Testis (tissue), 2 donors: ENCODE measurements at regions not wholly inside any gene's neighbourhood (a gene's known extent, or its start where the extent isn't known, plus 50 kb on each side); places are given as distances from the start of the nearest gene placed in this dataset.

Experiments used
- DNase-seq: peaks from one replicate; pipeline ENCODE4 v3.0.0-alpha.2; 2019
- H3K27ac ChIP-seq, 2 donors: fragments of 200-600 bp; sonication (generic); one replicate each; pipeline ENCODE4 v1.5.1; 2019
- H3K27me3 ChIP-seq: fragments of 200-600 bp; sonication (generic); one replicate; pipeline ENCODE4 v1.5.1; 2019
- H3K36me3 ChIP-seq: fragments of 200-600 bp; sonication (generic); one replicate; pipeline ENCODE4 v1.5.1; 2017; ENCODE audit warnings: low read depth; ENCODE audit errors: missing control alignments
- H3K4me1 ChIP-seq: fragments of 200-600 bp; sonication (generic); one replicate; pipeline ENCODE4 v1.5.1; 2019
- H3K4me3 ChIP-seq, 2 donors: fragments of 200-600 bp; sonication (generic); one replicate each; pipeline ENCODE4 v1.5.1; 2017 to 2019
- H3K9me3 ChIP-seq: fragments of 200-600 bp; sonication (generic); one replicate; pipeline ENCODE4 v1.5.1; 2017
- POLR2A ChIP-seq: fragments of 450-650 bp; IDR thresholded peaks from one replicate; pipeline ENCODE4 v1.6.1; 2017; ENCODE audit warnings: antibody characterized with exemption, mild to moderate bottlenecking, moderate library complexity
- WGBS, 2 donors: methylation state at CpG; one replicate each; pipeline ENCODE4 v1.1.5; 2018; 5-methylcytosine and 5-hydroxymethylcytosine counted together
- intact Hi-C: fragments of 100-400 bp; cut with DNase I; formaldehyde crosslinking; loops from one replicate; pipeline ENCODE4 v1.15.1; 2023; ENCODE audit warnings: low total_unique reads
- TF ChIP-seq, protein P1 (sequence below), 3 experiments: fragments of 450-650 bp in 2 of 3; fragments of 200-600 bp in 1 of 3; sonication (generic) in 1 of 3; IDR thresholded peaks; one replicate each; pipeline ENCODE4 v1.5.1; 2016 to 2019; ENCODE audit warnings: antibody characterized with exemption in 3 of 3, mild to moderate bottlenecking in 2 of 3, moderate library complexity in 1 of 3

DNA sequence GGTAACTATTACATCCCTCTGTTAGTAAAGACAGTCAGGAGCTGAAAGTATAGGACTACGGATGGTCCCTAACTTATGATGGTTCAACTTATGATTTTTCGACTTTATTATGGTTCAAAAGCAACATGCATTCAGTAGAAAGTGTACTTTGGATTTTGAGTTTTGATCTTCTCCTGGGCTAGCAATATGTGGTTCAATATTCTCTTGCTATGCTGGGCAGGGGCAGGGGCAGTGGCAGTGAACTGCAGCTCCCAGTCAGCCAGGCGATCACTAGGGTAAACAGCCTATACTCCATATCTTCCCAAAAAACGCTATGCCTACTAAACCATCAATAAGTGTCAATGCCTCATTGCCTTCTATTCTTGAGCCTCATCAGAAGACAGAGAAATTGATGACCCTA, 292.7 kb downstream of the EMP1 start:
- Histone ChIP-seq H3K36me3 (no peaks in the 10 kb centered on the region), H3K27me3 (no peaks in the 10 kb centered on the region), H3K9me3 (no peaks in the 10 kb centered on the region), H3K4me3 (no peak overlapping the region), H3K4me1 (no peaks in the 10 kb centered on the region), H3K27ac (no peak overlapping the region)
- TF ChIP-seq, protein P1, sequence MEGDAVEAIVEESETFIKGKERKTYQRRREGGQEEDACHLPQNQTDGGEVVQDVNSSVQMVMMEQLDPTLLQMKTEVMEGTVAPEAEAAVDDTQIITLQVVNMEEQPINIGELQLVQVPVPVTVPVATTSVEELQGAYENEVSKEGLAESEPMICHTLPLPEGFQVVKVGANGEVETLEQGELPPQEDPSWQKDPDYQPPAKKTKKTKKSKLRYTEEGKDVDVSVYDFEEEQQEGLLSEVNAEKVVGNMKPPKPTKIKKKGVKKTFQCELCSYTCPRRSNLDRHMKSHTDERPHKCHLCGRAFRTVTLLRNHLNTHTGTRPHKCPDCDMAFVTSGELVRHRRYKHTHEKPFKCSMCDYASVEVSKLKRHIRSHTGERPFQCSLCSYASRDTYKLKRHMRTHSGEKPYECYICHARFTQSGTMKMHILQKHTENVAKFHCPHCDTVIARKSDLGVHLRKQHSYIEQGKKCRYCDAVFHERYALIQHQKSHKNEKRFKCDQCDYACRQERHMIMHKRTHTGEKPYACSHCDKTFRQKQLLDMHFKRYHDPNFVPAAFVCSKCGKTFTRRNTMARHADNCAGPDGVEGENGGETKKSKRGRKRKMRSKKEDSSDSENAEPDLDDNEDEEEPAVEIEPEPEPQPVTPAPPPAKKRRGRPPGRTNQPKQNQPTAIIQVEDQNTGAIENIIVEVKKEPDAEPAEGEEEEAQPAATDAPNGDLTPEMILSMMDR (IDR thresholded peaks at IDR 0.05): no peak
- TF ChIP-seq POLR2A: no peak
- no peak for DNase-seq
- WGBS, 2 donors: 93 to 95% methylated on average over 4 of the region's 4 CpGs
- intact Hi-C loops: no loop called here

DNA sequence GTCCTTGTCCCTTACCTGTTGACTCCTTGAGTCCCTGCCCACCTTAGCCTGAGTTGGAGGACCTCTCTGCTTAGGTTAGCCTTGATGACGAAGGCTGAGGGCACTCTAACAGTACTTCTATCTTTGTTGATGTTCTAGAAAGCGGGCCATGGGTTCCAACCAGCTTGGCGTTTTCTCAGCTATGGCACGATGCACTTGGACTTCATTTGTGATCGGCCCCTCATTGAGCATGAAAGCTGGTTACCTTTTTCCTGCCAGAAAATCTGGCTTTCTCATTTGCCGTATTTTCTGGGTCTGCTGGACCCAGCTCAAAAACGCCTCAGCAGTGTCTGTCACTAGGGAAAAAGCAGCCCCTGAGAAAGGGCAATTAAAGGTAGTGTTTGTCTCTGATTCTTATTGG, 290.8 kb downstream of the EMP1 start:
- no peak for DNase-seq
- WGBS, 2 donors: 93 to 94% methylated on average over 5 to 7 of the region's 7 CpGs
- TF ChIP-seq, protein P1 (IDR thresholded peaks at IDR 0.05): no peak
- no peak for TF ChIP-seq POLR2A
- Histone ChIP-seq H3K9me3 (no peaks in the 10 kb centered on the region), H3K27ac (no peak overlapping the region), H3K4me3 (no peak overlapping the region), H3K4me1 (no peaks in the 10 kb centered on the region), H3K27me3 (no peaks in the 10 kb centered on the region), H3K36me3 (no peaks in the 10 kb centered on the region)
- intact Hi-C loops: no loop called here

DNA sequence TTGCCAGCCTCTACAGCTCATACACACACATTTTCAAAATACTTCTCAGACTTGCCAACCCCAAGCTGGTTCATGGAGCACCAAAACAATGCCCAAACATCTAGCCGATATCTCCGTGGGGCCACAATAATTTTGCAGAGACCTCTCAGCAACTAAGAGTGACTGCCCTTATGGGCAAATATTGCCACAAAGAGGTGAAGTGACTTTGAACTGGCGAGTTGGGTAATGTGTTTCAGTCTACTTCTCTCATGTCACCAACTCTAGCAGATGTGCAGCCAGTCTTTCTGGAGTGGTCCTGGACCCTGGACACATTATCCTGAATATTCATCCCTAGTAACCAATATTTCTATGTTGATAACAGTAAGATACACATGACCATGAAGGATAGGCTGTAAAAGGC, 290.3 kb downstream of the EMP1 start:
- 92 to 94% methylated on average over 3 of the region's 3 CpGs for WGBS, 2 donors
- no peak for DNase-seq

DNA sequence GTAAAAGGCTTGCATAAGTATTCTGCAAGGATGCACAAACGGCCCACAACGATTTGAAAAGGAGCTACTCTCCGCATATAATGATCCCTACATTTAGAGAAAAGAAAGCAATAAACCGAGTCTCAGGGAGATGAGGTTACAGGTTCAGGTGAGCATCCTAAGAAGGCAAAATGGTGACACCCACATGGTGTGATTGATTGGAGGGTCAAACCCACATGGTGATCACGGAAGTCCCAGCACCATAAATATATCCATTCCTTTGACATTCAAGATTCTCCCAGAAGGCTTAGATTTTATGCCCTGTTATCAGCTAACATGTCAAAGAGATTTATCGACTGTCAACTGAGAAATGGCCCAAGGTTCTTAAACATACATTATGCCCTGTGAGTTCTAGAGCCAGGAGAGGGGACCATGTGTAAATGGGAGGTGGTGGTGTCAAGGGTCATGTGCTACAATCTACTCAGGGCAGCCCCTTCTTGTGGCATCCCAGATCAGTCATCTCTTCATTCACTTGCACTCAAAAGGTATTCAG, 282.2 kb downstream of the EMP1 start:
- 76 to 81% methylated on average over 6 of the region's 6 CpGs for WGBS, 2 donors
- H3K4me3 ChIP-seq: no peak overlapping the region
- no peak overlapping the region for H3K27ac ChIP-seq
- TF ChIP-seq POLR2A: no peak
- TF ChIP-seq, protein P1 (IDR thresholded peaks at IDR 0.05): no peak
- H3K9me3 ChIP-seq: no peaks in the 10 kb centered on the region
- no peaks in the 10 kb centered on the region for H3K27me3 ChIP-seq
- H3K4me1 ChIP-seq: no peaks in the 10 kb centered on the region
- H3K36me3 ChIP-seq: no peaks in the 10 kb centered on the region
- no peak for DNase-seq
- intact Hi-C loops: no loop called here

More for the DNA sequence above, 290.3 kb downstream of the EMP1 start:
- Histone ChIP-seq H3K27ac (no peak overlapping the region), H3K4me3 (no peak overlapping the region), H3K9me3 (no peaks in the 10 kb centered on the region), H3K36me3 (no peaks in the 10 kb centered on the region), H3K27me3 (no peaks in the 10 kb centered on the region), H3K4me1 (no peaks in the 10 kb centered on the region)
- intact Hi-C loops: no loop called here
- TF ChIP-seq POLR2A: no peak
- TF ChIP-seq, protein P1 (IDR thresholded peaks at IDR 0.05): no peak

DNA sequence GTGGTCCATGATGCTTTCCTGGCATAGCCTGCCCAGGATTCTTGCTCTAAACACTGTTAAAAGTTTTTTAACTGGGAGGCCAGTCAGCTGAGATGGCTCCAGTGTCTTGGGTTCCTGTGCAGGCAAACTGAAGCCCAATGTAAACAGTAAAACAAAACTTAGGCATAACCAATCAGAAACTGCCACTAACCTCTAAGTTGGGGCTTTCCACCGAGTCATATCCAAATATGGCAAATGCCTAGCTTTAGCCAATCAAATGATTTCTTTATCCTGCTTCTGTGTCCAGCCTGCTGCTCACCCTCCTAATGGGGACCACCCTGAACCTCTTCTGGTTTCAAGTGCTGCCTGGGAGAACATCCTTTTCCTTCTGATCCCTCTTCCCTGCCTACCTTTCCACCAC, 277.9 kb downstream of the EMP1 start:
- intact Hi-C loops: no loop called here
- no peaks in the 10 kb centered on the region for H3K36me3 ChIP-seq
- no peak for DNase-seq
- H3K4me1 ChIP-seq: no peaks in the 10 kb centered on the region
- TF ChIP-seq POLR2A: no peak
- no peaks in the 10 kb centered on the region for H3K27me3 ChIP-seq
- H3K27ac ChIP-seq: no peak overlapping the region
- H3K9me3 ChIP-seq: no peaks in the 10 kb centered on the region
- WGBS, 2 donors: 71 to 78% methylated on average over 1 of the region's 1 CpG
- no peak overlapping the region for H3K4me3 ChIP-seq
